HG03060 (cell line): ENCODE measurements at regions not wholly inside any gene's neighbourhood (a gene's known extent, or its start where the extent isn't known, plus 50 kb on each side); places are given as distances from the start of the nearest gene placed in this dataset.

Experiments
- ATAC-seq: cut with Tn5 transposase; IDR thresholded peaks from one replicate; pipeline ENCODE4 v1.9.1; 2021; ENCODE audit warnings: low read depth, moderate number of reproducible peaks; ENCODE audit not compliant: unreplicated experiment

GRCh38 chr13:109671919-109672318 lies 114.5 kb downstream of the IRS2 start:
- ATAC-seq: no peak

GRCh38 chr13:109670776-109671175 lies 115.6 kb downstream of the IRS2 start:
- ATAC-seq: no peak

GRCh38 chr13:109669956-109670355 lies 116.4 kb downstream of the IRS2 start:
- no peak for ATAC-seq

GRCh38 chr13:109669234-109669612 lies 117.2 kb downstream of the IRS2 start:
- no peak for ATAC-seq

GRCh38 chr13:109668433-109669233 lies 117.8 kb downstream of the IRS2 start:
- no peak for ATAC-seq

GRCh38 chr13:109667807-109668291 lies 118.5 kb downstream of the IRS2 start:
- no peak for ATAC-seq

GRCh38 chr13:109667056-109667455 lies 119.3 kb downstream of the IRS2 start:
- ATAC-seq: no peak

GRCh38 chr13:109666656-109667055 lies 119.7 kb downstream of the IRS2 start:
- ATAC-seq: no peak

- no peak for ATAC-seq
Observed at GRCh38 chr13:109665781-109666249, 120.6 kb downstream of the IRS2 start.

GRCh38 chr13:109665240-109665639 lies 121.1 kb downstream of the IRS2 start:
- no peak for ATAC-seq

GRCh38 chr13:109657395-109657794 lies 129.0 kb downstream of the IRS2 start:
- no peak for ATAC-seq

GRCh38 chr13:109656206-109656605 lies 130.2 kb downstream of the IRS2 start:
- ATAC-seq: no peak

GRCh38 chr13:109655611-109656010 lies 130.8 kb downstream of the IRS2 start:
- ATAC-seq: no peak

- no peak for ATAC-seq
Observed at GRCh38 chr13:109655206-109655600, 131.2 kb downstream of the IRS2 start.

- no peak for ATAC-seq
Observed at GRCh38 chr13:109654341-109655205, 131.8 kb downstream of the IRS2 start.

GRCh38 chr13:109652531-109652930 lies 133.9 kb downstream of the IRS2 start:
- no peak for ATAC-seq

- ATAC-seq: no peak
Observed at GRCh38 chr13:109651854-109652253, 134.5 kb downstream of the IRS2 start.

- no peak for ATAC-seq
Observed at GRCh38 chr13:109651311-109651710, 135.1 kb downstream of the IRS2 start.

- no peak for ATAC-seq
Observed at GRCh38 chr13:109650861-109651260, 135.5 kb downstream of the IRS2 start.

GRCh38 chr13:109649713-109650112 lies 136.7 kb downstream of the IRS2 start:
- no peak for ATAC-seq

GRCh38 chr13:109647699-109648098 lies 138.7 kb downstream of the IRS2 start:
- ATAC-seq: no peak
